ENCODE measurements at regions not wholly inside any gene's neighbourhood (a gene's known extent, or its start where the extent isn't known, plus 50 kb on each side); places are given as distances from the start of the nearest gene placed in this dataset.

DNA sequence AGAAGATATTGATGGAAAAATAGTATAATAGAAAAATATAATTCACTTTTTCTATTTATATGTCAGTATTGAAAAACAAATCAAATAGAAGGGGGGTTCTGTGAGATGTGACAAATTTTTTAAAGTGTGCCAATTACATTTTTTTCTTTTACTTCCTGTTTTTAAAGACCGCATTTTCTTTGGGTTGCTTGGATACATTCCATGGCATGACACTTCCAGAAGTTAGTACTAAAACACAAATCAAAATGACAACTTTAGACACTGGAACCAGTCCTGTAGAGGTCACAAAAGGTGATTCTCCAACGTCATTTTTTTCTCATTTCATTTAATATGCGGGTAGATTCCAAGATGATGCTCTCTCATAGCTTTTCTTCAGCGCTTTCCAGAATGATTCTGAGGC is 116.2 kb upstream of the GNPDA2 start:
- ChIA-PET CTCF (no interaction called here), RAD21 (ENCODE audit: unreplicated experiment) (no interaction called here), SMC1A (ENCODE audit: uncharacterized antibody, unreplicated experiment) (no interaction called here), POLR2A (no interaction called here)
- Histone ChIP-seq H3K27me3 (replicated peaks in 1 of 2; ENCODE audit: control insufficient read depth in 2 of 2, insufficient read depth in 2 of 2, low read length in 1 of 2) (no peaks in the 10 kb centered on the region), H3K4me2 (ENCODE audit: control insufficient read depth, insufficient read depth) (no peak overlapping the region), H2AFZ (ENCODE audit: control insufficient read depth, low read depth, low read length) (no peak overlapping the region), H3K4me1 (ENCODE audit: control insufficient read depth, insufficient read depth, low read length) (no peaks in the 10 kb centered on the region), H4K20me1 (ENCODE audit: control insufficient read depth, insufficient read depth) (no peaks in the 10 kb centered on the region), H3K9me3 (replicated peaks; ENCODE audit: control insufficient read depth, insufficient read depth, low read length) (no peaks in the 10 kb centered on the region), H3K4me3 (no peak overlapping the region), H3K79me2 (ENCODE audit: control insufficient read depth, insufficient read depth, low read length) (no peaks in the 10 kb centered on the region), H3K9ac (ENCODE audit: control insufficient read depth, insufficient read depth, low read length) (no peak overlapping the region), H3K36me3 (ENCODE audit: control insufficient read depth in 2 of 2, insufficient read depth in 2 of 2, low read length in 1 of 2) (no peaks in the 10 kb centered on the region), H3K27ac (ENCODE audit: control insufficient read depth, insufficient read depth) (no peak overlapping the region)
- intact Hi-C loops (cut with micrococcal nuclease; ENCODE audit: unreplicated experiment) (no loop called here), in situ Hi-C loops (cut with MboI) (no loop called here)
- FAIRE-seq (no peak), DNase-seq (ENCODE audit: low read depth, low spot score) (no peak), ATAC-seq (no peak)
- BruUV-seq (replicated peaks): no TSS peak
- WGBS (ENCODE audit: insufficient coverage, insufficient replicate concordance, low lambda C conversion rate, missing lambda C conversion rate): 20% methylated on average over 4 of the region's 4 CpGs
- TF ChIP-seq, protein P1, sequence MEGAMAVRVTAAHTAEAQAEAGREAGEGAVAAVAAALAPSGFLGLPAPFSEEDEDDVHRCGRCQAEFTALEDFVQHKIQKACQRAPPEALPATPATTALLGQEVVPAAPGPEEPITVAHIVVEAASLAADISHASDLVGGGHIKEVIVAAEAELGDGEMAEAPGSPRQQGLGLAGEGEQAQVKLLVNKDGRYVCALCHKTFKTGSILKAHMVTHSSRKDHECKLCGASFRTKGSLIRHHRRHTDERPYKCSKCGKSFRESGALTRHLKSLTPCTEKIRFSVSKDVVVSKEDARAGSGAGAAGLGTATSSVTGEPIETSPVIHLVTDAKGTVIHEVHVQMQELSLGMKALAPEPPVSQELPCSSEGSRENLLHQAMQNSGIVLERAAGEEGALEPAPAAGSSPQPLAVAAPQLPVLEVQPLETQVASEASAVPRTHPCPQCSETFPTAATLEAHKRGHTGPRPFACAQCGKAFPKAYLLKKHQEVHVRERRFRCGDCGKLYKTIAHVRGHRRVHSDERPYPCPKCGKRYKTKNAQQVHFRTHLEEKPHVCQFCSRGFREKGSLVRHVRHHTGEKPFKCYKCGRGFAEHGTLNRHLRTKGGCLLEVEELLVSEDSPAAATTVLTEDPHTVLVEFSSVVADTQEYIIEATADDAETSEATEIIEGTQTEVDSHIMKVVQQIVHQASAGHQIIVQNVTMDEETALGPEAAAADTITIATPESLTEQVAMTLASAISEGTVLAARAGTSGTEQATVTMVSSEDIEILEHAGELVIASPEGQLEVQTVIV (IDR thresholded peaks at IDR 0.05; ENCODE audit: borderline replicate concordance, partially characterized antibody): no peak
- TF ChIP-seq HCFC1 (IDR thresholded peaks at IDR 0.05; ENCODE audit: low read length) (no peak), RB1 (IDR thresholded peaks at IDR 0.05; ENCODE audit: borderline replicate concordance) (no peak), MEF2A (IDR thresholded peaks at IDR 0.05; ENCODE audit: insufficient read depth, low read depth, low read length) (no peak), ETV6 (conservative IDR thresholded peaks at IDR 0.05 in 1 of 2, IDR thresholded peaks at IDR 0.05 in 1 of 2; ENCODE audit: borderline replicate concordance in 1 of 2, low read depth in 1 of 2) (no peak), MTA3 (IDR thresholded peaks at IDR 0.05; ENCODE audit: borderline replicate concordance, low read length) (no peak), EZH2 (IDR thresholded peaks at IDR 0.05; ENCODE audit: borderline replicate concordance, control insufficient read depth, low read depth, low read length) (no peak), BMI1 (IDR thresholded peaks at IDR 0.05; ENCODE audit: borderline replicate concordance) (no peak)
- TF ChIP-seq, protein P2, sequence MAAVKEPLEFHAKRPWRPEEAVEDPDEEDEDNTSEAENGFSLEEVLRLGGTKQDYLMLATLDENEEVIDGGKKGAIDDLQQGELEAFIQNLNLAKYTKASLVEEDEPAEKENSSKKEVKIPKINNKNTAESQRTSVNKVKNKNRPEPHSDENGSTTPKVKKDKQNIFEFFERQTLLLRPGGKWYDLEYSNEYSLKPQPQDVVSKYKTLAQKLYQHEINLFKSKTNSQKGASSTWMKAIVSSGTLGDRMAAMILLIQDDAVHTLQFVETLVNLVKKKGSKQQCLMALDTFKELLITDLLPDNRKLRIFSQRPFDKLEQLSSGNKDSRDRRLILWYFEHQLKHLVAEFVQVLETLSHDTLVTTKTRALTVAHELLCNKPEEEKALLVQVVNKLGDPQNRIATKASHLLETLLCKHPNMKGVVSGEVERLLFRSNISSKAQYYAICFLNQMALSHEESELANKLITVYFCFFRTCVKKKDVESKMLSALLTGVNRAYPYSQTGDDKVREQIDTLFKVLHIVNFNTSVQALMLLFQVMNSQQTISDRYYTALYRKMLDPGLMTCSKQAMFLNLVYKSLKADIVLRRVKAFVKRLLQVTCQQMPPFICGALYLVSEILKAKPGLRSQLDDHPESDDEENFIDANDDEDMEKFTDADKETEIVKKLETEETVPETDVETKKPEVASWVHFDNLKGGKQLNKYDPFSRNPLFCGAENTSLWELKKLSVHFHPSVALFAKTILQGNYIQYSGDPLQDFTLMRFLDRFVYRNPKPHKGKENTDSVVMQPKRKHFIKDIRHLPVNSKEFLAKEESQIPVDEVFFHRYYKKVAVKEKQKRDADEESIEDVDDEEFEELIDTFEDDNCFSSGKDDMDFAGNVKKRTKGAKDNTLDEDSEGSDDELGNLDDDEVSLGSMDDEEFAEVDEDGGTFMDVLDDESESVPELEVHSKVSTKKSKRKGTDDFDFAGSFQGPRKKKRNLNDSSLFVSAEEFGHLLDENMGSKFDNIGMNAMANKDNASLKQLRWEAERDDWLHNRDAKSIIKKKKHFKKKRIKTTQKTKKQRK (IDR thresholded peaks at IDR 0.05; ENCODE audit: low read depth, low read length): no peak
- TF ChIP-seq, protein P3, sequence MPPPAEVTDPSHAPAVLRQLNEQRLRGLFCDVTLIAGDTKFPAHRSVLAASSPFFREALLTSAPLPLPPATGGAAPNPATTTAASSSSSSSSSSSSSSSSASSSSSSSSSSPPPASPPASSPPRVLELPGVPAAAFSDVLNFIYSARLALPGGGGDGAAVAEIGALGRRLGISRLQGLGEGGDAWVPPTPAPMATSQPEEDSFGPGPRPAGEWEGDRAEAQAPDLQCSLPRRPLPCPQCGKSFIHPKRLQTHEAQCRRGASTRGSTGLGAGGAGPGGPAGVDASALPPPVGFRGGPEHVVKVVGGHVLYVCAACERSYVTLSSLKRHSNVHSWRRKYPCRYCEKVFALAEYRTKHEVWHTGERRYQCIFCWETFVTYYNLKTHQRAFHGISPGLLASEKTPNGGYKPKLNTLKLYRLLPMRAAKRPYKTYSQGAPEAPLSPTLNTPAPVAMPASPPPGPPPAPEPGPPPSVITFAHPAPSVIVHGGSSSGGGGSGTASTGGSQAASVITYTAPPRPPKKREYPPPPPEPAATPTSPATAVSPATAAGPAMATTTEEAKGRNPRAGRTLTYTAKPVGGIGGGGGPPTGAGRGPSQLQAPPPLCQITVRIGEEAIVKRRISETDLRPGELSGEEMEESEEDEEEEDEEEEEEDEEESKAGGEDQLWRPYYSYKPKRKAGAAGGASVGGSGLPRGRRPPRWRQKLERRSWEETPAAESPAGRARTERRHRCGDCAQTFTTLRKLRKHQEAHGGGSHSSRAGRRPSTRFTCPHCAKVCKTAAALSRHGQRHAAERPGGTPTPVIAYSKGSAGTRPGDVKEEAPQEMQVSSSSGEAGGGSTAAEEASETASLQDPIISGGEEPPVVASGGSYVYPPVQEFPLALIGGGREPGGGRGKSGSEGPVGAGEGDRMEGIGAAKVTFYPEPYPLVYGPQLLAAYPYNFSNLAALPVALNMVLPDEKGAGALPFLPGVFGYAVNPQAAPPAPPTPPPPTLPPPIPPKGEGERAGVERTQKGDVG (CRISPR knock-in tag; IDR thresholded peaks at IDR 0.05): no peak
- TF ChIP-seq, protein P4, sequence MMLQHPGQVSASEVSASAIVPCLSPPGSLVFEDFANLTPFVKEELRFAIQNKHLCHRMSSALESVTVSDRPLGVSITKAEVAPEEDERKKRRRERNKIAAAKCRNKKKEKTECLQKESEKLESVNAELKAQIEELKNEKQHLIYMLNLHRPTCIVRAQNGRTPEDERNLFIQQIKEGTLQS (IDR thresholded peaks at IDR 0.05; ENCODE audit: borderline replicate concordance, extremely low read depth, low read depth, low read length): no peak

All from GM12878 (cell line).